ENCODE measurements at regions not wholly inside any gene's neighbourhood (a gene's known extent, or its start where the extent isn't known, plus 50 kb on each side); places are given as distances from the start of the nearest gene placed in this dataset.

DNA sequence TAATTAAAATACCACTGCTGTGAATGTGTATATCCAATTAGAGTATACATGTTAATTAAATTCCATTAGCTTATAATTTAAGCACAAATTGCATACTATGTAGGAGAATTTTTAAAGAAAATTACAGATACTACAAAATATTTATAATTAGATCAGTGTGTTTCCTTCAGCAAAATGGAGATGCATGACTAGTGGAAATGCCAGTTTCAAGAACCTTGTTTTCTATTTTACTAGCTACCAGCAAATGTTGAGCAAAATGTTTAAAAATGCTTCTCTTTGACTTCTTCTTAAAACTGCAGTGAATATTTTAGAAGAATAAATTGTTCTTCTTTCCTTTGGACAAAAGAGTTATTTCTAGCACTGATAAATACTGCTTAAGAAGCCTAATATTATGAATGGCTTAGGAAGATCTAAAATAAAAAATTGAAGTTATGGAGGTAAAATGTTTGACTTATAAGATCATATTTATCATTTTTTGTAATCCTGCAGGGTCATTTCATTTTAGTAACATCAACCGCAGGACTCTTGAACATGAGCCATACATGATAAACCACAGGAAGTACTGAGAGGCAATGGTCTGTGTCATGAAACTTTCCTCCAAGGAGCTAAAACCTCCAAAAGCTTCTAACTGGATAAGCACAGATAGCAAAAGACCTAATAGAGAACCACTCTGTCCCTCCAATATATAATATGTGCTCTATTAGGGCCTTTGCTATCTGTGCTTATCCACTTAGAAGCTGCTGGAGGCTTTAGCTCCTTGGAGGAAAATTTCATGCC lies 1066.0 kb upstream of the CELF2 start:
- TF ChIP-seq, protein P1, sequence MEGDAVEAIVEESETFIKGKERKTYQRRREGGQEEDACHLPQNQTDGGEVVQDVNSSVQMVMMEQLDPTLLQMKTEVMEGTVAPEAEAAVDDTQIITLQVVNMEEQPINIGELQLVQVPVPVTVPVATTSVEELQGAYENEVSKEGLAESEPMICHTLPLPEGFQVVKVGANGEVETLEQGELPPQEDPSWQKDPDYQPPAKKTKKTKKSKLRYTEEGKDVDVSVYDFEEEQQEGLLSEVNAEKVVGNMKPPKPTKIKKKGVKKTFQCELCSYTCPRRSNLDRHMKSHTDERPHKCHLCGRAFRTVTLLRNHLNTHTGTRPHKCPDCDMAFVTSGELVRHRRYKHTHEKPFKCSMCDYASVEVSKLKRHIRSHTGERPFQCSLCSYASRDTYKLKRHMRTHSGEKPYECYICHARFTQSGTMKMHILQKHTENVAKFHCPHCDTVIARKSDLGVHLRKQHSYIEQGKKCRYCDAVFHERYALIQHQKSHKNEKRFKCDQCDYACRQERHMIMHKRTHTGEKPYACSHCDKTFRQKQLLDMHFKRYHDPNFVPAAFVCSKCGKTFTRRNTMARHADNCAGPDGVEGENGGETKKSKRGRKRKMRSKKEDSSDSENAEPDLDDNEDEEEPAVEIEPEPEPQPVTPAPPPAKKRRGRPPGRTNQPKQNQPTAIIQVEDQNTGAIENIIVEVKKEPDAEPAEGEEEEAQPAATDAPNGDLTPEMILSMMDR (IDR thresholded peaks at IDR 0.05; ENCODE audit: low read length), result no peak
- no peak for TF ChIP-seq EZH2 (IDR thresholded peaks at IDR 0.05; ENCODE audit: borderline replicate concordance, low read length)
